Small intestine (tissue), 7 donors: ENCODE measurements at regions not wholly inside any gene's neighbourhood (a gene's known extent, or its start where the extent isn't known, plus 50 kb on each side); places are given as distances from the start of the nearest gene placed in this dataset.

Experiments used
- DNase-seq, 2 donors: peaks; one replicate each; pipeline versions ENCODE4 v3.0.0 to v3.0.0-alpha.2; 2013
- FAIRE-seq: peaks from 2 replicates; lab custom pipeline; 2012; peaks lifted over from hg19 to GRCh38; lab: Jason Lieb, UNC
- H3K27ac ChIP-seq, 3 donors: one replicate each; pipeline ENCODE4 v1.5.1; 2013; ENCODE audit warnings: low read length in 2 of 3, mild to moderate bottlenecking in 2 of 3, control low read depth in 1 of 3, inconsistent platforms in 1 of 3, low read depth in 1 of 3, moderate library complexity in 1 of 3
- H3K27me3 ChIP-seq, 3 donors: one replicate each; pipeline ENCODE4 v1.6.1; 2013; ENCODE audit warnings: low read length in 3 of 3, inconsistent platforms in 1 of 3; ENCODE audit not compliant: control insufficient read depth in 3 of 3, insufficient read depth in 3 of 3
- H3K36me3 ChIP-seq, 3 donors: one replicate each; pipeline ENCODE4 v1.6.1; 2013; ENCODE audit warnings: low read length in 3 of 3, inconsistent platforms in 1 of 3, low read depth in 1 of 3, mild to moderate bottlenecking in 1 of 3, moderate library complexity in 1 of 3; ENCODE audit not compliant: control insufficient read depth in 3 of 3, insufficient read depth in 2 of 3
- H3K4me1 ChIP-seq, 3 donors: one replicate each; pipeline ENCODE4 v1.6.1; 2013; ENCODE audit warnings: low read length in 2 of 3, inconsistent platforms in 1 of 3, low read depth in 1 of 3, mild to moderate bottlenecking in 1 of 3, moderate library complexity in 1 of 3; ENCODE audit not compliant: control insufficient read depth in 3 of 3, insufficient read depth in 2 of 3
- H3K4me3 ChIP-seq, 3 donors: one replicate each; pipeline ENCODE4 v1.5.1; 2013; ENCODE audit warnings: low read length in 3 of 3, control low read depth in 1 of 3, inconsistent platforms in 1 of 3, low read depth in 1 of 3, mild to moderate bottlenecking in 1 of 3, moderate library complexity in 1 of 3
- H3K9me3 ChIP-seq, 2 donors: one replicate each; pipeline ENCODE4 v1.6.1; 2013; ENCODE audit warnings: low read depth in 1 of 2, low read length in 1 of 2; ENCODE audit not compliant: control insufficient read depth in 2 of 2, insufficient read depth in 1 of 2
- WGBS, 3 donors: extraction: QIAGEN DNeasy Blood & Tissue Kit; methylation state at CpG; one replicate each; pipeline ENCODE4 v1.1.7; 2013; 5-methylcytosine and 5-hydroxymethylcytosine counted together
- donor health status: healthy with polysubstance abuse.
- donor health status: control.
- donor health status: control.
- donor health status: Bipolar disorder and iron deficiency.
- donor health status: healthy.

GRCh38 chr2:16166327-16166981 is 226.1 kb downstream of the MYCN start:
- FAIRE-seq, result no peak

GRCh38 chr2:16165518-16166326 is 225.4 kb downstream of the MYCN start:
- FAIRE-seq (no peak), DNase-seq (no peak)
- H3K36me3 ChIP-seq, result no peaks in the 10 kb centered on the region
- no peak overlapping the region for H3K27ac ChIP-seq
- WGBS, 3 donors, result 85 to 86% (median 86%) methylated on average over 9 of the region's 9 CpGs
- no peaks in the 10 kb centered on the region for H3K9me3 ChIP-seq
- H3K4me1 ChIP-seq, result no peaks in the 10 kb centered on the region
- H3K4me3 ChIP-seq, result no peak overlapping the region
- no peaks in the 10 kb centered on the region for H3K27me3 ChIP-seq

More at GRCh38 chr2:16166327-16166981, 226.1 kb downstream of the MYCN start:
- no peaks in the 10 kb centered on the region for H3K4me1 ChIP-seq
- no peaks in the 10 kb centered on the region for H3K36me3 ChIP-seq
- H3K27ac ChIP-seq, result no peak overlapping the region
- 67 to 83% (median 77%) methylated on average over 21 of the region's 21 CpGs for WGBS, 3 donors
- H3K4me3 ChIP-seq, result no peak overlapping the region
- no peak for DNase-seq
- peaks cover 0 to under 1% (median 0%) of the 10 kb centered on the region in 3 donors for H3K27me3 ChIP-seq
- no peaks in the 10 kb centered on the region for H3K9me3 ChIP-seq

- H3K4me1 ChIP-seq, result no peaks in the 10 kb centered on the region
- H3K27me3 ChIP-seq, result no peaks in the 10 kb centered on the region
- no peak overlapping the region for H3K4me3 ChIP-seq
- WGBS, 3 donors, result 79 to 88% (median 82%) methylated on average over 4 of the region's 4 CpGs
- no peak overlapping the region for H3K27ac ChIP-seq
- DNase-seq, result no peak
- no peaks in the 10 kb centered on the region for H3K9me3 ChIP-seq
- H3K36me3 ChIP-seq, result no peaks in the 10 kb centered on the region
- no peak for FAIRE-seq
These were observed 222.2 kb downstream of the MYCN start for GRCh38 chr2:16162491-16163040.

- no peak for FAIRE-seq
- 81 to 90% (median 84%) methylated on average over 5 of the region's 5 CpGs for WGBS, 3 donors
These were observed 221.6 kb downstream of the MYCN start for GRCh38 chr2:16161768-16162490.

GRCh38 chr2:16161085-16161565 is 220.8 kb downstream of the MYCN start:
- no peaks in the 10 kb centered on the region for H3K36me3 ChIP-seq
- H3K9me3 ChIP-seq, result no peaks in the 10 kb centered on the region
- DNase-seq, result no peak
- H3K4me3 ChIP-seq, result no peak overlapping the region
- FAIRE-seq, result no peak
- WGBS, 3 donors, result 39 to 48% (median 40%) methylated on average over 2 of the region's 2 CpGs
- no peak overlapping the region for H3K27ac ChIP-seq
- no peaks in the 10 kb centered on the region for H3K4me1 ChIP-seq
- no peaks in the 10 kb centered on the region for H3K27me3 ChIP-seq

More at GRCh38 chr2:16161768-16162490, 221.6 kb downstream of the MYCN start:
- Histone ChIP-seq H3K27ac (no peak overlapping the region), H3K9me3 (no peaks in the 10 kb centered on the region), H3K4me1 (no peaks in the 10 kb centered on the region), H3K4me3 (no peak overlapping the region), H3K27me3 (no peaks in the 10 kb centered on the region), H3K36me3 (no peaks in the 10 kb centered on the region)
- DNase-seq, result no peak

GRCh38 chr2:16160281-16161084 is 220.1 kb downstream of the MYCN start:
- 80 to 87% (median 85%) methylated on average over 6 of the region's 6 CpGs for WGBS, 3 donors

GRCh38 chr2:16156411-16156810 is 216.1 kb downstream of the MYCN start:
- peaks cover 0 to 2% of the 10 kb centered on the region in 2 donors for H3K9me3 ChIP-seq
- 91 to 92% (median 91%) methylated on average over 3 of the region's 3 CpGs for WGBS, 3 donors
- no peaks in the 10 kb centered on the region for H3K4me1 ChIP-seq
- no peak overlapping the region for H3K27ac ChIP-seq
- H3K27me3 ChIP-seq, result no peaks in the 10 kb centered on the region
- H3K4me3 ChIP-seq, result no peak overlapping the region
- DNase-seq (no peak), FAIRE-seq (no peak)
- no peaks in the 10 kb centered on the region for H3K36me3 ChIP-seq

More at GRCh38 chr2:16160281-16161084, 220.1 kb downstream of the MYCN start:
- no peak overlapping the region for H3K4me3 ChIP-seq
- DNase-seq, result no peak
- H3K4me1 ChIP-seq, result no peaks in the 10 kb centered on the region
- H3K9me3 ChIP-seq, result no peaks in the 10 kb centered on the region
- no peak overlapping the region for H3K27ac ChIP-seq
- no peaks in the 10 kb centered on the region for H3K27me3 ChIP-seq
- FAIRE-seq, result no peak
- H3K36me3 ChIP-seq, result no peaks in the 10 kb centered on the region
